ENCODE measurements at regions not wholly inside any gene's neighbourhood (a gene's known extent, or its start where the extent isn't known, plus 50 kb on each side); places are given as distances from the start of the nearest gene placed in this dataset.

- Histone ChIP-seq H3K4me3 (ENCODE audit: low read depth, low read length) (no peak overlapping the region), H3K79me2 (ENCODE audit: control insufficient read depth, insufficient read depth, low read length, unreplicated experiment) (no peaks in the 10 kb centered on the region), H2AFZ (ENCODE audit: low read length, unreplicated experiment) (no peak overlapping the region), H3K27ac (ENCODE audit: low read depth, low read length) (no peak overlapping the region), H3K27me3 (ENCODE audit: insufficient read depth, low read length) (no peaks in the 10 kb centered on the region), H3K4me1 (ENCODE audit: control insufficient read depth, insufficient read depth, low read length, unreplicated experiment) (no peaks in the 10 kb centered on the region), H3K36me3 (ENCODE audit: insufficient read depth, low read length) (no peaks in the 10 kb centered on the region)
Measured at GRCh38 chr11:70647188-70648166, 249.1 kb downstream of the CTTN start.

DNA sequence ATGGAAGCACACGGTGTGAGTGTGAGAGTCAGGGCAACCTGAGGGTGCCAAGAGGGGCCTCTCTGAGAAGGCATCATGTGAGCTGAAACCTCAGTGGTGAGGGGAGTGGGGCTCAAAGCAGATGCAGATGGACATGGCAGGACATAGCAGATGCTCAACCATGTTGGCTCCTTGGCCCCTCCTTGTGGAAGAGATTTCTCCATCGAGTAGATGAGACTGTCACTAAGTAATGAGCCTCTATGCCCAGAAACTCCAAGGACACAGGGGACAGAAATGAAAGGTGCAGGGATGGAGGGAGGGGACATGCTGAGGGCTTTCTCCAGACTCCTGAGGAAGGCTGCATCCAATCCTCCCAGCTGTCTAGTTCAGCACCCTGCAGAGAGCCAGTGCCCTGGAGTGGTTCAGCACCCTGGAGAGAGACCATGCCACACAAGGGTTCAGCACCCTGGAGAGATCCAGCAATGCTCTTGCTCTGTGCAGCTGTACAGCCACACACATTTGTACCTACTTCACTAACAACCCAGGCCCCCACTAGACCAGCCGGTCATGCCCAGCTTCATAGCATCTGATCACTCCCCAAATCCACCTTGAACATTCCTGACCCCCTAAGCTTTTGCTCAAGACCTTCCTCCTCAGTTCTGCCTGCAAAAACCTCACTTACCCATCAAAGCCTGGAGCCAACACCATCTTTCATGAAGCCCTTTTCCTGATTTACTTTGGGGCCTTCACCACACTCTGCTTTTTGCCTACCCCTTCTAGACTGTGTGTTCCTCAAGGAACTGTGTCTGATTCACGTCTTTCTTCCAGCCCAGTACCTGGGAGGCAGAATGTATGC lies 252.0 kb downstream of the CTTN start:
- no peak overlapping the region for H3K27ac ChIP-seq (ENCODE audit: low read depth, low read length)
- H3K27me3 ChIP-seq (ENCODE audit: insufficient read depth, low read length), result no peaks in the 10 kb centered on the region
- H2AFZ ChIP-seq (ENCODE audit: low read length, unreplicated experiment), result no peak overlapping the region
- H3K4me1 ChIP-seq (ENCODE audit: control insufficient read depth, insufficient read depth, low read length, unreplicated experiment), result no peaks in the 10 kb centered on the region
- H3K79me2 ChIP-seq (ENCODE audit: control insufficient read depth, insufficient read depth, low read length, unreplicated experiment), result no peaks in the 10 kb centered on the region
- H3K4me3 ChIP-seq (ENCODE audit: low read depth, low read length), result no peak overlapping the region
- no peaks in the 10 kb centered on the region for H3K36me3 ChIP-seq (ENCODE audit: insufficient read depth, low read length)

DNA sequence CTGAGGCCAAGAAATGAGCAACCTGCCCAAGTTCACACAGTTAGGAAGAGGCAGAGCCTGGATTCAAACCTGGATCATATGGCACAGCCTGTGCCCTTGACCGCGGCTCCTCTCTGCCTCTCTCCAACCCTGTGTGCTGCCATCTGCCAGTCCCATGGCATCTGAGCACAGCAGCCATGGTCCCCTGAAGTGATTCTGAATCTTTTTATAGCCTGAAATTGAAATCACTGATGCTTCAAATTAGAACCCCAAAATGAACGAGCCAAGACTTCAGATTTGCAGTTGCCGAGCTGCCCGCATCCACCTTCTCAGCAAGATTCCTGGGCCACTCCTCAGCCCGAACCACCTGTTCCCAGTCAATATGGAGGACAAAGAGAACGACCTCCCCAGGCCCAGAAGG lies 252.7 kb downstream of the CTTN start:
- no peaks in the 10 kb centered on the region for H3K79me2 ChIP-seq (ENCODE audit: control insufficient read depth, insufficient read depth, low read length, unreplicated experiment)
- H3K4me3 ChIP-seq (ENCODE audit: low read depth, low read length), result no peak overlapping the region
- no peak overlapping the region for H3K27ac ChIP-seq (ENCODE audit: low read depth, low read length)
- no peaks in the 10 kb centered on the region for H3K36me3 ChIP-seq (ENCODE audit: insufficient read depth, low read length)
- no peaks in the 10 kb centered on the region for H3K4me1 ChIP-seq (ENCODE audit: control insufficient read depth, insufficient read depth, low read length, unreplicated experiment)
- H3K27me3 ChIP-seq (ENCODE audit: insufficient read depth, low read length), result no peaks in the 10 kb centered on the region
- no peak overlapping the region for H2AFZ ChIP-seq (ENCODE audit: low read length, unreplicated experiment)

GRCh38 chr11:70654016-70654415 lies 255.7 kb downstream of the CTTN start:
- H3K79me2 ChIP-seq (ENCODE audit: control insufficient read depth, insufficient read depth, low read length, unreplicated experiment), result no peaks in the 10 kb centered on the region
- no peak overlapping the region for H2AFZ ChIP-seq (ENCODE audit: low read length, unreplicated experiment)
- no peaks in the 10 kb centered on the region for H3K4me1 ChIP-seq (ENCODE audit: control insufficient read depth, insufficient read depth, low read length, unreplicated experiment)
- no peaks in the 10 kb centered on the region for H3K36me3 ChIP-seq (ENCODE audit: insufficient read depth, low read length)
- H3K27ac ChIP-seq (ENCODE audit: low read depth, low read length), result no peak overlapping the region
- H3K4me3 ChIP-seq (ENCODE audit: low read depth, low read length), result no peak overlapping the region
- no peaks in the 10 kb centered on the region for H3K27me3 ChIP-seq (ENCODE audit: insufficient read depth, low read length)

- no peak overlapping the region for H2AFZ ChIP-seq (ENCODE audit: low read length, unreplicated experiment)
- no peak overlapping the region for H3K4me3 ChIP-seq (ENCODE audit: low read depth, low read length)
- no peak overlapping the region for H3K27ac ChIP-seq (ENCODE audit: low read depth, low read length)
- no peaks in the 10 kb centered on the region for H3K79me2 ChIP-seq (ENCODE audit: control insufficient read depth, insufficient read depth, low read length, unreplicated experiment)
- peaks cover under 1% of the 10 kb centered on the region for H3K4me1 ChIP-seq (ENCODE audit: control insufficient read depth, insufficient read depth, low read length, unreplicated experiment)
- no peaks in the 10 kb centered on the region for H3K27me3 ChIP-seq (ENCODE audit: insufficient read depth, low read length)
- no peaks in the 10 kb centered on the region for H3K36me3 ChIP-seq (ENCODE audit: insufficient read depth, low read length)
Measured at GRCh38 chr11:70655816-70656215, 257.5 kb downstream of the CTTN start.

DNA sequence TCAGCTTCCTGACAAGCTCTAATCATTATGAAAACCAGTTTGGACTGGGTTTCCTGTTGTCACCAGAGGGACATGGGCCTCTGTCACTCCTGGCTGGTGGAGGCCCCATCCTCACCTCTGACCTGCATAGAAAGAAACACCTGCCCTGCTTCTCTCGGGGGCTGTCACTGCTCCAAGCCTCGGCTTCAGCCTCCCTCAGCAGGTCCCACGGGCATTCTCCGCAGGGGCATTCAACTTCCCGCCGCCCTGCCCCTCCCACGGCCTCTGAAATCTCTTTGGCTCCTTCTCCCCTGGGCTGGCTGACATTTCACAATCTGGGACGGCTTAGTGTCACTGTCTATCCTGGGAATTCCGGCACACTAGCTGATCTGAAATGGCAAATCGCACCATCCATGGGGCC lies 257.9 kb downstream of the CTTN start:
- Histone ChIP-seq H3K36me3 (ENCODE audit: insufficient read depth, low read length) (no peaks in the 10 kb centered on the region), H3K27ac (ENCODE audit: low read depth, low read length) (no peak overlapping the region), H3K79me2 (ENCODE audit: control insufficient read depth, insufficient read depth, low read length, unreplicated experiment) (no peaks in the 10 kb centered on the region), H3K4me1 (ENCODE audit: control insufficient read depth, insufficient read depth, low read length, unreplicated experiment) (peaks cover 5% of the 10 kb centered on the region), H2AFZ (ENCODE audit: low read length, unreplicated experiment) (no peak overlapping the region), H3K27me3 (ENCODE audit: insufficient read depth, low read length) (no peaks in the 10 kb centered on the region), H3K4me3 (ENCODE audit: low read depth, low read length) (no peak overlapping the region)

GRCh38 chr11:70660059-70660888 lies 261.9 kb downstream of the CTTN start:
- H3K27me3 ChIP-seq (ENCODE audit: insufficient read depth, low read length), result no peaks in the 10 kb centered on the region
- no peak overlapping the region for H3K4me3 ChIP-seq (ENCODE audit: low read depth, low read length)

DNA sequence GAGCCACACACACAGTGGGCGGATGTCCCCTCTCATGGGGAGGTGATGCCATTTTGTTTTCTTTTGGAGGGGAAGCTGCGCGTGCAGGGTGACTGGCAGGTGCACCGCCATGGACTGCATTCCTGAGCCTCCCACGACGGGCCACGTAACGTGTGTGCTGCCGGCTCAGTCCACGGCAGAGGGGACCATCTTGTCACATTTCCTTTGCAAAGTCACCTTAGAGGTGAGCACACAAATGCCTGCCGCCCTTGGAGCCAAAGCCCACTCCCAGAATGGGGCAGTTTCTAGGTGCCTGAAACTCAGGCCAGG lies 262.5 kb downstream of the CTTN start:
- Histone ChIP-seq H3K4me1 (ENCODE audit: control insufficient read depth, insufficient read depth, low read length, unreplicated experiment) (peaks cover 10% of the 10 kb centered on the region), H3K27me3 (ENCODE audit: insufficient read depth, low read length) (no peaks in the 10 kb centered on the region), H3K27ac (ENCODE audit: low read depth, low read length) (no peak overlapping the region), H3K36me3 (ENCODE audit: insufficient read depth, low read length) (no peaks in the 10 kb centered on the region), H2AFZ (ENCODE audit: low read length, unreplicated experiment) (no peak overlapping the region), H3K4me3 (ENCODE audit: low read depth, low read length) (peak overlapping the region; percentile 73), H3K79me2 (ENCODE audit: control insufficient read depth, insufficient read depth, low read length, unreplicated experiment) (no peaks in the 10 kb centered on the region)

More at GRCh38 chr11:70660059-70660888, 261.9 kb downstream of the CTTN start:
- Histone ChIP-seq H3K27ac (ENCODE audit: low read depth, low read length) (no peak overlapping the region), H3K4me1 (ENCODE audit: control insufficient read depth, insufficient read depth, low read length, unreplicated experiment) (peaks cover 10% of the 10 kb centered on the region), H2AFZ (ENCODE audit: low read length, unreplicated experiment) (no peak overlapping the region), H3K79me2 (ENCODE audit: control insufficient read depth, insufficient read depth, low read length, unreplicated experiment) (no peaks in the 10 kb centered on the region), H3K36me3 (ENCODE audit: insufficient read depth, low read length) (no peaks in the 10 kb centered on the region)

DNA sequence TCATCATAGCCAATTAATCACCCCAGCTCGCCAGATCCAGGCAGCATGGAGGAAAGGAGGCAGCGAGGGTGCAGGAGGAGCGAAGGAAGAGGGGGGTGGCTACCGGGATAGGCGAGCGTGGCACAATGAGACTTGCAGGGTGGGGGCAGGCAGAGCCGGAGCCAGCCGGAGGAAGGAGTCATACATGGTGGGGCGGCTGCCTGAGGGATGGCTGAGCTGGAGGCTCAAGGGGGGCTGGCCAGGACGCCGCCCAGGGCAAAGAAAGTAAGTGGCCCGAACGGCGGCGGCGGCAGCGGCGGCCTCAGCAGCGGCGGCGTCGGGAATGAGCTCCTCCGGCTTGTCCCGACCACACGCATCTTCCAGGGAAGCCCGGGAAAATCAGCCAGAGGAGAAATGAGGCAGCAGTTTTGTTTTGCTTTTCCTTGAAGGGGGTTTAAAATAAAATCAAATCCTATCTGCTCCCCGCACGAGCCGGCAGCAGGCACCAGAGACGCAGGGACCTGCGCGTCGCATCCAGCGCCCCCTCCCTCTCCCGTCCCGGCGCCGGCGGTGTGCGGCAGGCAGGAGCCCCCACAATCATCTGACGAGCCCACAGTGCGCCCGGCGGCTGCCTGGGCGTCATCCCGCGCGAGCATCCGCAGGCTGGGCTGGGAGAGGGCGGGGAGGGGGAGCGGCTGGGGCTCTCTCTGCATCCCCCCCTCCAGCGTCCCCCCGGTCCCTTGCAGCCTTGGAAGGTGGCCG lies 263.6 kb downstream of the CTTN start:
- no peaks in the 10 kb centered on the region for H3K79me2 ChIP-seq (ENCODE audit: control insufficient read depth, insufficient read depth, low read length, unreplicated experiment)
- peak overlapping the region; percentile 53 for H2AFZ ChIP-seq (ENCODE audit: low read length, unreplicated experiment)
- H3K4me1 ChIP-seq (ENCODE audit: control insufficient read depth, insufficient read depth, low read length, unreplicated experiment), result peaks cover 10% of the 10 kb centered on the region
- no peaks in the 10 kb centered on the region for H3K27me3 ChIP-seq (ENCODE audit: insufficient read depth, low read length)
- H3K27ac ChIP-seq (ENCODE audit: low read depth, low read length), result no peak overlapping the region
- no peaks in the 10 kb centered on the region for H3K36me3 ChIP-seq (ENCODE audit: insufficient read depth, low read length)
- H3K4me3 ChIP-seq (ENCODE audit: low read depth, low read length), result peak overlapping the region; percentile 73

GRCh38 chr11:70662691-70663098 lies 264.4 kb downstream of the CTTN start:
- Histone ChIP-seq H2AFZ (ENCODE audit: low read length, unreplicated experiment) (peak overlapping the region; percentile 53), H3K27ac (ENCODE audit: low read depth, low read length) (no peak overlapping the region), H3K36me3 (ENCODE audit: insufficient read depth, low read length) (no peaks in the 10 kb centered on the region), H3K4me3 (ENCODE audit: low read depth, low read length) (peak overlapping the region; percentile 73), H3K79me2 (ENCODE audit: control insufficient read depth, insufficient read depth, low read length, unreplicated experiment) (no peaks in the 10 kb centered on the region), H3K27me3 (ENCODE audit: insufficient read depth, low read length) (no peaks in the 10 kb centered on the region), H3K4me1 (ENCODE audit: control insufficient read depth, insufficient read depth, low read length, unreplicated experiment) (peaks cover 10% of the 10 kb centered on the region)
